ENCODE measurements at regions not wholly inside any gene's neighbourhood (a gene's known extent, or its start where the extent isn't known, plus 50 kb on each side); places are given as distances from the start of the nearest gene placed in this dataset.

DNA sequence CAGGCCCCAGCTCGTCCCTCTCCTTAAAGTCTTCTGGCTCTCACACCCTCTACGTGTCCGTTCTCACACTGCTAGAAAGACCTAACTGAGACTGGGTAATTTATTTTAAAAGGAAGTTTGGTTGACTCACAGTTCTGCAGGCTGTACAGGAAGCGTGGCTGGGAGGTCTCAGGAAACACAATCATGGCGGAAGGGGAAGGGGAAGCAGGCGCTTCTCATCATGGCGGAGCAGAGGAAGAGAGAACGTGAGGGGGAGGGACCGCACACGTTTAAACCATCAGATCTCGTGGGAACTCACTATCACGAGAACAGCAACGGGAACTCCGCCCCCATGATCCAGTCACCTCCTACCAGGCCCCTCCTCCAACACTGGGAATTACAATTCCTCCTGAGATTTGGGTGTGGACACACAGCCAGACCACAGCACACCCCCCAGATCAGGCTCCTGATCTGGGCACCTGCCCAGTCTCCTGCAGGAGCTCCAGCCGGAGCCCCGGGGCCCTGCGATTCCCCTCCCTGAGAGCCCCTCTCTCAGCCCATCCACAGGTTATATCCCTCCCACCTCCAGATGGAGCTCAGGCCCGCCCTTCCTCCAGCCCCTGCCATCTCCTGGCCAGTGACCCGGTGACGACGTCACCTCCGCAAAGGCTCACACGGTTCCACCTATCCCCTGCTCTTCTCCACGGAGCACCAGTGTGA, 170.2 kb downstream of the BRD1 start:
- TF ChIP-seq CTCF (IDR thresholded peaks at IDR 0.05; ENCODE audit: low read length) (no peak), EZH2 (optimal IDR thresholded peaks at IDR 0.05; ENCODE audit: low read depth, low read length) (no peak), EZH2phosphoT487 (IDR thresholded peaks at IDR 0.05; ENCODE audit: low read length) (no peak)

All from MM.1S (cell line).